Fibroblast of skin of scalp (primary cell): ENCODE measurements at regions not wholly inside any gene's neighbourhood (a gene's known extent, or its start where the extent isn't known, plus 50 kb on each side); places are given as distances from the start of the nearest gene placed in this dataset.

Experiments used
- DNase-seq: peaks from one replicate; pipeline ENCODE4 v3.0.0-alpha.2; 2013

GRCh38 chr12:91613223-91613779 lies 430.7 kb upstream of the DCN start:
- no peak for DNase-seq

GRCh38 chr12:91610561-91610960 lies 427.9 kb upstream of the DCN start:
- no peak for DNase-seq

- no peak for DNase-seq
Observed at GRCh38 chr12:91609283-91609682, 426.7 kb upstream of the DCN start.

- DNase-seq = no peak
Observed at GRCh38 chr12:91608542-91608941, 425.9 kb upstream of the DCN start.

GRCh38 chr12:91606662-91607377 lies 424.2 kb upstream of the DCN start:
- no peak for DNase-seq

GRCh38 chr12:91604897-91605296 lies 422.3 kb upstream of the DCN start:
- peak; percentile 21 for DNase-seq

- DNase-seq = no peak
Observed at GRCh38 chr12:91603060-91603459, 420.4 kb upstream of the DCN start.

GRCh38 chr12:91601054-91601453 lies 418.4 kb upstream of the DCN start:
- DNase-seq = no peak

- DNase-seq = no peak
Observed at GRCh38 chr12:91594715-91595114, 412.1 kb upstream of the DCN start.

GRCh38 chr12:91591639-91591987 lies 409.0 kb upstream of the DCN start:
- no peak for DNase-seq

GRCh38 chr12:91590966-91591638 lies 408.5 kb upstream of the DCN start:
- no peak for DNase-seq

GRCh38 chr12:91588874-91589454 lies 406.3 kb upstream of the DCN start:
- no peak for DNase-seq

- DNase-seq = no peak
Observed at GRCh38 chr12:91586015-91586414, 403.4 kb upstream of the DCN start.

- no peak for DNase-seq
Observed at GRCh38 chr12:91582811-91583210, 400.2 kb upstream of the DCN start.

- no peak for DNase-seq
Observed at GRCh38 chr12:91579516-91580263, 397.1 kb upstream of the DCN start.

GRCh38 chr12:91577586-91578539 lies 395.2 kb upstream of the DCN start:
- DNase-seq = peak; percentile 46

- DNase-seq = no peak
Observed at GRCh38 chr12:91576432-91576831, 393.8 kb upstream of the DCN start.

GRCh38 chr12:91575630-91576029 lies 393.0 kb upstream of the DCN start:
- no peak for DNase-seq

- no peak for DNase-seq
Observed at GRCh38 chr12:91574975-91575374, 392.4 kb upstream of the DCN start.

GRCh38 chr12:91574391-91574790 lies 391.8 kb upstream of the DCN start:
- no peak for DNase-seq

- no peak for DNase-seq
Observed at GRCh38 chr12:91572869-91573268, 390.3 kb upstream of the DCN start.

GRCh38 chr12:91567100-91567485 lies 384.5 kb upstream of the DCN start:
- DNase-seq = no peak
